Ishikawa (cell line): ENCODE measurements at regions not wholly inside any gene's neighbourhood (a gene's known extent, or its start where the extent isn't known, plus 50 kb on each side); places are given as distances from the start of the nearest gene placed in this dataset.

Experiments
- CEBPB ChIP-seq: IDR thresholded peaks from 2 replicates; pipeline ENCODE4 v1.6.1; 2012
- CREB1 ChIP-seq: IDR thresholded peaks from 2 replicates; pipeline ENCODE4 v1.6.1; 2012; ENCODE audit warnings: low read depth
- EGR1 ChIP-seq: IDR thresholded peaks from 2 replicates; pipeline ENCODE4 v1.6.1; 2012
- EP300 ChIP-seq: IDR thresholded peaks from 2 replicates; pipeline ENCODE4 v1.6.1; 2012; ENCODE audit warnings: borderline replicate concordance
- FOXM1 ChIP-seq: IDR thresholded peaks from 2 replicates; pipeline ENCODE4 v1.6.1; 2012; ENCODE audit warnings: low read depth, borderline replicate concordance
- NFIC ChIP-seq: IDR thresholded peaks from 2 replicates; pipeline ENCODE4 v1.6.1; 2012
- RAD21 ChIP-seq: IDR thresholded peaks from 2 replicates; pipeline ENCODE4 v1.6.1; 2012; ENCODE audit warnings: low read depth
- TAF1 ChIP-seq: IDR thresholded peaks from 2 replicates; pipeline ENCODE4 v1.6.1; 2012; ENCODE audit warnings: low read depth, mild to moderate bottlenecking
- TCF12 ChIP-seq: IDR thresholded peaks from 2 replicates; pipeline ENCODE4 v1.6.1; 2012; ENCODE audit warnings: low read depth
- TEAD4 ChIP-seq: IDR thresholded peaks from 2 replicates; pipeline ENCODE4 v1.6.1; 2012
- USF1 ChIP-seq: IDR thresholded peaks from 2 replicates; pipeline ENCODE4 v1.6.1; 2012
- YY1 ChIP-seq: IDR thresholded peaks from 2 replicates; pipeline ENCODE4 v1.6.1; 2012; ENCODE audit warnings: low read depth
- ZBTB7A ChIP-seq: IDR thresholded peaks from 2 replicates; pipeline ENCODE4 v1.6.1; 2012; ENCODE audit warnings: low read depth
- TF ChIP-seq, protein P1 (sequence below): IDR thresholded peaks from 2 replicates; pipeline ENCODE4 v1.6.1; 2012; ENCODE audit warnings: low read depth, mild to moderate bottlenecking
- TF ChIP-seq, protein P2 (sequence below): IDR thresholded peaks from 2 replicates; pipeline ENCODE4 v1.6.1; 2012

GRCh38 chr5:159758189-159758588 lies 158.1 kb upstream of the ADRA1B start:
- TF ChIP-seq ZBTB7A (no peak), EP300 (no peak), EGR1 (no peak), RAD21 (no peak), NFIC (no peak), CEBPB (no peak), CREB1 (no peak), FOXM1 (no peak), USF1 (no peak)
- TF ChIP-seq, protein P1, sequence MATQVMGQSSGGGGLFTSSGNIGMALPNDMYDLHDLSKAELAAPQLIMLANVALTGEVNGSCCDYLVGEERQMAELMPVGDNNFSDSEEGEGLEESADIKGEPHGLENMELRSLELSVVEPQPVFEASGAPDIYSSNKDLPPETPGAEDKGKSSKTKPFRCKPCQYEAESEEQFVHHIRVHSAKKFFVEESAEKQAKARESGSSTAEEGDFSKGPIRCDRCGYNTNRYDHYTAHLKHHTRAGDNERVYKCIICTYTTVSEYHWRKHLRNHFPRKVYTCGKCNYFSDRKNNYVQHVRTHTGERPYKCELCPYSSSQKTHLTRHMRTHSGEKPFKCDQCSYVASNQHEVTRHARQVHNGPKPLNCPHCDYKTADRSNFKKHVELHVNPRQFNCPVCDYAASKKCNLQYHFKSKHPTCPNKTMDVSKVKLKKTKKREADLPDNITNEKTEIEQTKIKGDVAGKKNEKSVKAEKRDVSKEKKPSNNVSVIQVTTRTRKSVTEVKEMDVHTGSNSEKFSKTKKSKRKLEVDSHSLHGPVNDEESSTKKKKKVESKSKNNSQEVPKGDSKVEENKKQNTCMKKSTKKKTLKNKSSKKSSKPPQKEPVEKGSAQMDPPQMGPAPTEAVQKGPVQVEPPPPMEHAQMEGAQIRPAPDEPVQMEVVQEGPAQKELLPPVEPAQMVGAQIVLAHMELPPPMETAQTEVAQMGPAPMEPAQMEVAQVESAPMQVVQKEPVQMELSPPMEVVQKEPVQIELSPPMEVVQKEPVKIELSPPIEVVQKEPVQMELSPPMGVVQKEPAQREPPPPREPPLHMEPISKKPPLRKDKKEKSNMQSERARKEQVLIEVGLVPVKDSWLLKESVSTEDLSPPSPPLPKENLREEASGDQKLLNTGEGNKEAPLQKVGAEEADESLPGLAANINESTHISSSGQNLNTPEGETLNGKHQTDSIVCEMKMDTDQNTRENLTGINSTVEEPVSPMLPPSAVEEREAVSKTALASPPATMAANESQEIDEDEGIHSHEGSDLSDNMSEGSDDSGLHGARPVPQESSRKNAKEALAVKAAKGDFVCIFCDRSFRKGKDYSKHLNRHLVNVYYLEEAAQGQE: no peak

DNA sequence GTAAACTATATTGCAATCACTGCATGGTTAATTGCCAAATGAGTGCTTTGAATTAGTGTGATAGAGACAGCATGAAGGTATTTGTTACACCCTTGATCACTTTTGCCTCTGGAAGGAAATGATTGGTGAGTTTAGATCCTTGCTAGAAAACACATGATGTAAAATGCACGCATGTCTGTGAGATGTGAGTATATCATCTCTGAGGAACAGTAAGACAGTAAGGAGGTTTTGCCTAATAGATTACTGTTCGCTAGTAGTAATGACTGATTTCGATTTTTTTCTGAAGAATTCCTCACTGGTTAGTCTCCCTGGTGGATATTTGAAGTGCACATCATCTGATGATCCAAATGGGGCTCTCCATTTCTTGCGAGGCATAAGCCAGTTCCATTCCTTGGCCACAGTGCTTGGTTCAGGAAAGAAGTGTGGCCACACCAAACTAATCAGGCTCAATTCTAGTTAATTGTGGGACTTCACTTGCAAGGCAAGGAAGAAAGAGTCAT lies 156.4 kb upstream of the ADRA1B start:
- no peak for TF ChIP-seq CREB1
- no peak for TF ChIP-seq EGR1
- no peak for TF ChIP-seq TCF12
- TF ChIP-seq, protein P1: no peak
- no peak for TF ChIP-seq USF1

- no peak for TF ChIP-seq ZBTB7A
These were observed 153.4 kb upstream of the ADRA1B start for GRCh38 chr5:159762921-159763320.

DNA sequence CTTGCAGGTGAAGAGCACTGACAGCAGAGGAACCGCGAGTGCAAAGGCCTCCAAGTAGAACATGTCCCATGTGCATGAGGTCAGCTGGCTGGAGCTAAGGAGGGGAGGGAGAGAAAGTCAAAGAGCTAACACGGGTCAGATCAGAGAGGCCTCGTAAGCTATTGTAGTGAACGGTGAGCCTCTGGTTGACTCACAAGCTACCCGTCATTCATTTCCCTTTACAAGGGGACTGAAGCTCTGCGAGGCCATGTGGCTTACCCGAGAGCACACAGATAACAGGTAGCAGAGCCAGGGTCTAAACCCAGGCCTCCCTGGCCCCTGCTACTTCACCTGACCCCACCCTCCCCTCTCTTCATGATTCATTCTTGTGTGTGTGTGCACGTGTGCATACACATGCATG lies 152.7 kb upstream of the ADRA1B start:
- TF ChIP-seq, protein P2, sequence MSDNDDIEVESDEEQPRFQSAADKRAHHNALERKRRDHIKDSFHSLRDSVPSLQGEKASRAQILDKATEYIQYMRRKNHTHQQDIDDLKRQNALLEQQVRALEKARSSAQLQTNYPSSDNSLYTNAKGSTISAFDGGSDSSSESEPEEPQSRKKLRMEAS: no peak
- TF ChIP-seq EP300 (no peak), TCF12 (no peak), TAF1 (no peak), EGR1 (no peak), USF1 (no peak), TEAD4 (no peak), FOXM1 (no peak), CREB1 (no peak), YY1 (no peak), NFIC (no peak), ZBTB7A (no peak), CEBPB (no peak), RAD21 (no peak)
- TF ChIP-seq, protein P1: no peak
